Thoracic aorta (tissue), 2 donors: ENCODE measurements at regions not wholly inside any gene's neighbourhood (a gene's known extent, or its start where the extent isn't known, plus 50 kb on each side); places are given as distances from the start of the nearest gene placed in this dataset.

ENCODE experiments used
- ATAC-seq: fragments of 150-250 bp; one replicate; pipeline ENCODE4 v1.8.0; 2017; ENCODE audit warnings: low read depth; ENCODE audit not compliant: insufficient number of reproducible peaks, low FRiP score
- DNase-seq: peaks from one replicate; pipeline ENCODE4 v3.0.0-alpha.2; 2020; ENCODE audit warnings: low spot score
- H3K27ac ChIP-seq, 2 donors: fragments of 200-600 bp; sonication (generic); 1 replicate in 1 of 2; 2 replicates in 1 of 2; pipeline ENCODE4 v1.5.1; 2016; ENCODE audit warnings: mild to moderate bottlenecking in 2 of 2, moderate library complexity in 2 of 2
- H3K27me3 ChIP-seq: fragments of 200-600 bp; sonication (generic); replicated peaks from 2 replicates; pipeline ENCODE4 v1.6.0; 2016; ENCODE audit warnings: mild to moderate bottlenecking; ENCODE audit not compliant: insufficient read depth
- H3K36me3 ChIP-seq: fragments of 200-600 bp; sonication (generic); one replicate; pipeline ENCODE4 v1.5.1; 2016
- H3K4me1 ChIP-seq, 2 donors: fragments of 200-600 bp; sonication (generic); 1 replicate in 1 of 2; 2 replicates in 1 of 2; pipeline versions ENCODE4 v1.5.1 to v1.6.0; 2016; ENCODE audit warnings: low read depth in 2 of 2, mild to moderate bottlenecking in 1 of 2; ENCODE audit not compliant: control insufficient read depth in 1 of 2
- H3K4me3 ChIP-seq: fragments of 200-600 bp; sonication (generic); 2 replicates; pipeline ENCODE4 v1.5.1; 2016; ENCODE audit warnings: mild to moderate bottlenecking
- H3K9me3 ChIP-seq: fragments of 200-600 bp; sonication (generic); 2 replicates; pipeline ENCODE4 v1.5.1; 2016
- CTCF ChIP-seq: fragments of 200-600 bp; sonication (generic); IDR thresholded peaks from one replicate; pipeline ENCODE4 v1.5.1; 2019; ENCODE audit warnings: antibody characterized with exemption

- DNase-seq: no peak
- Histone ChIP-seq H3K9me3 (no peaks in the 10 kb centered on the region), H3K27me3 (no peaks in the 10 kb centered on the region), H3K4me1 (no peaks in the 10 kb centered on the region), H3K27ac (no peak overlapping the region), H3K4me3 (no peak overlapping the region), H3K36me3 (no peaks in the 10 kb centered on the region)
- ATAC-seq: no peak
- no peak for TF ChIP-seq CTCF
Measured at GRCh38 chr9:102069969-102070368, 331.5 kb upstream of the GRIN3A start.

- Histone ChIP-seq H3K27me3 (no peaks in the 10 kb centered on the region), H3K4me1 (no peaks in the 10 kb centered on the region), H3K4me3 (no peak overlapping the region), H3K27ac (no peak overlapping the region), H3K36me3 (no peaks in the 10 kb centered on the region), H3K9me3 (no peaks in the 10 kb centered on the region)
- no peak for TF ChIP-seq CTCF
- ATAC-seq (no peak), DNase-seq (no peak)
Measured at GRCh38 chr9:102054811-102055210, 316.4 kb upstream of the GRIN3A start.

- Histone ChIP-seq H3K4me1 (no peaks in the 10 kb centered on the region), H3K27me3 (no peaks in the 10 kb centered on the region), H3K4me3 (peak overlapping the region; percentile 3), H3K36me3 (no peaks in the 10 kb centered on the region), H3K9me3 (no peaks in the 10 kb centered on the region), H3K27ac (no peak overlapping the region)
- DNase-seq (no peak), ATAC-seq (no peak)
- TF ChIP-seq CTCF: no peak
Measured at GRCh38 chr9:102049586-102050246, 311.3 kb upstream of the GRIN3A start.

- Histone ChIP-seq H3K36me3 (no peaks in the 10 kb centered on the region), H3K4me1 (no peaks in the 10 kb centered on the region), H3K4me3 (no peak overlapping the region), H3K27me3 (no peaks in the 10 kb centered on the region), H3K27ac (no peak overlapping the region), H3K9me3 (no peaks in the 10 kb centered on the region)
- no peak for ATAC-seq
- no peak for TF ChIP-seq CTCF
- no peak for DNase-seq
Measured at GRCh38 chr9:102047549-102047948, 309.1 kb upstream of the GRIN3A start.

- ATAC-seq: no peak
- H3K9me3 ChIP-seq: no peaks in the 10 kb centered on the region
- H3K4me1 ChIP-seq: no peaks in the 10 kb centered on the region
- no peaks in the 10 kb centered on the region for H3K27me3 ChIP-seq
- H3K36me3 ChIP-seq: no peaks in the 10 kb centered on the region
- no peak overlapping the region for H3K27ac ChIP-seq
- DNase-seq: no peak
- no peak overlapping the region for H3K4me3 ChIP-seq
- no peak for TF ChIP-seq CTCF
Measured at GRCh38 chr9:102044133-102044532, 305.7 kb upstream of the GRIN3A start.
